Thyroid gland (tissue), 4 donors: ENCODE measurements at regions not wholly inside any gene's neighbourhood (a gene's known extent, or its start where the extent isn't known, plus 50 kb on each side); places are given as distances from the start of the nearest gene placed in this dataset.

Source experiments
- CTCF ChIP-seq, 6 experiments: fragments of 200-600 bp in 3 of 6; fragments of 450-650 bp in 3 of 6; sonication (generic) in 3 of 6; IDR thresholded peaks; one replicate each; pipeline ENCODE4 v1.5.1; 2016 to 2019; ENCODE audit warnings: antibody characterized with exemption in 6 of 6, mild to moderate bottlenecking in 2 of 6, inconsistent platforms in 1 of 6, moderate library complexity in 1 of 6
- POLR2A ChIP-seq, 2 donors: fragments of 450-650 bp; IDR thresholded peaks; one replicate each; pipeline ENCODE4 v1.6.1; 2017; ENCODE audit warnings: antibody characterized with exemption in 2 of 2, mild to moderate bottlenecking in 2 of 2, moderate library complexity in 1 of 2

GRCh38 chr18:75477900-75478299 is 50.4 kb upstream of the SMIM21 start:
- no peak for TF ChIP-seq POLR2A (IDR thresholded peaks at IDR 0.05)
- no peak for TF ChIP-seq CTCF (IDR thresholded peaks at IDR 0.05)
